Heart left ventricle (tissue), 13 donors: ENCODE measurements at regions not wholly inside any gene's neighbourhood (a gene's known extent, or its start where the extent isn't known, plus 50 kb on each side); places are given as distances from the start of the nearest gene placed in this dataset.

ENCODE experiments used
- POLR2A ChIP-seq, 2 donors: fragments of 450-650 bp; IDR thresholded peaks; one replicate each; pipeline ENCODE4 v1.6.1; 2017; ENCODE audit warnings: antibody characterized with exemption in 2 of 2, mild to moderate bottlenecking in 2 of 2, moderate library complexity in 2 of 2
- TF ChIP-seq, protein P1 (sequence below), 12 donors: fragments of 200-600 bp; sonication (generic) in 4 of 12; IDR thresholded peaks; one replicate each; pipeline versions ENCODE4 v1.5.0 to v1.8.0; 2018 to 2022; ENCODE audit warnings: antibody characterized with exemption in 12 of 12, mild to moderate bottlenecking in 5 of 12
- donor health status: ischemic (EF 13 %, LVEDD 7.1; RV severe dilation, severe dysfunction).
- donor health status: DM: no; HTN: yes; CAD: no.
- donor health status: DM: no; HTN: no; CAD: no.
- donor health status: ischemic (EF 25% LVEDD 6.9; RV normal size, moderate dysfunction).
- donor health status: ischemic (EF 25% LVEDD 5.7; RV mildly dilated, moderate dysfunction).
- donor health status: ischemic (EF 35%, LVEDD 5.7; RV mildly dilated, moderate dysfunction).
- donor health status: nonischemic (EF 11% LVEDD 7.7; RV severe dilation, severe dysfunction).
- donor health status: DM: yes; HTN: yes; CAD: no.
- donor health status: PGD.
- donor health status: ischemic (EF 29% LVEDD 5.4; RV normal size, mild dysfunction).
- donor health status: nonischemic (EF 23%, LVEDD 6.1; RV moderate dilation, normal function).

DNA sequence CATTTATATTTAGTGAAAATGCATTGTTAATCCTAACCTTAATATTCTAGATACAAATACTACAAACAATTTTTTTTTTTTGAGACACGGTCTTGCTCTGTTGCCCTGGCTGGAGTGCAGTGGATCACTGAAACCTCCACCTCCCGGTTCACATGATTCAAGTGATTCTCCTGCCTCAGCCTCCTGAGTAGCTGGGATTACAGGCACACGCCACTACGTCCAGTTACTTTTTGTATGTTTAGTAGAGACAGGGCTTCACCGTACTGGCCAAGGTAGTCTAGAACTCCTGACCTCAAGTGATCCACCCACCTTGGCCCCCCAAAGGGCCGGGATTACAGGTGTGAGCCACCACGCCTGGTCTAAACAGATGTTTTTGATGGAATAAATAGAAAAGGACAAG is 361.5 kb upstream of the NECTIN3 start:
- TF ChIP-seq, protein P1, sequence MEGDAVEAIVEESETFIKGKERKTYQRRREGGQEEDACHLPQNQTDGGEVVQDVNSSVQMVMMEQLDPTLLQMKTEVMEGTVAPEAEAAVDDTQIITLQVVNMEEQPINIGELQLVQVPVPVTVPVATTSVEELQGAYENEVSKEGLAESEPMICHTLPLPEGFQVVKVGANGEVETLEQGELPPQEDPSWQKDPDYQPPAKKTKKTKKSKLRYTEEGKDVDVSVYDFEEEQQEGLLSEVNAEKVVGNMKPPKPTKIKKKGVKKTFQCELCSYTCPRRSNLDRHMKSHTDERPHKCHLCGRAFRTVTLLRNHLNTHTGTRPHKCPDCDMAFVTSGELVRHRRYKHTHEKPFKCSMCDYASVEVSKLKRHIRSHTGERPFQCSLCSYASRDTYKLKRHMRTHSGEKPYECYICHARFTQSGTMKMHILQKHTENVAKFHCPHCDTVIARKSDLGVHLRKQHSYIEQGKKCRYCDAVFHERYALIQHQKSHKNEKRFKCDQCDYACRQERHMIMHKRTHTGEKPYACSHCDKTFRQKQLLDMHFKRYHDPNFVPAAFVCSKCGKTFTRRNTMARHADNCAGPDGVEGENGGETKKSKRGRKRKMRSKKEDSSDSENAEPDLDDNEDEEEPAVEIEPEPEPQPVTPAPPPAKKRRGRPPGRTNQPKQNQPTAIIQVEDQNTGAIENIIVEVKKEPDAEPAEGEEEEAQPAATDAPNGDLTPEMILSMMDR (IDR thresholded peaks at IDR 0.05): no peak
- no peak for TF ChIP-seq POLR2A (IDR thresholded peaks at IDR 0.05)
